GM06990 (cell line): ENCODE measurements at regions not wholly inside any gene's neighbourhood (a gene's known extent, or its start where the extent isn't known, plus 50 kb on each side); places are given as distances from the start of the nearest gene placed in this dataset.

Experiments used
- DNase-seq: peaks from one replicate; pipeline ENCODE4 v3.0.0-alpha.2; 2011; ENCODE audit not compliant: insufficient read length; ENCODE audit errors: extremely low read depth
- H3K27me3 ChIP-seq: replicated peaks from 2 replicates; pipeline ENCODE4 v1.6.0; 2011; ENCODE audit warnings: low read length; ENCODE audit not compliant: control insufficient read depth, insufficient read depth
- H3K36me3 ChIP-seq: 2 replicates; pipeline ENCODE4 v1.5.1; 2011; ENCODE audit warnings: low read length; ENCODE audit not compliant: control insufficient read depth, insufficient read depth
- H3K4me3 ChIP-seq: replicated peaks from 2 replicates; pipeline ENCODE4 v1.5.1; 2011; ENCODE audit warnings: low read depth, mild to moderate bottlenecking, control low read depth, low read length
- CTCF ChIP-seq: IDR thresholded peaks from 2 replicates; pipeline ENCODE4 v1.5.1; 2011; ENCODE audit warnings: low read length, control low read depth, mild to moderate bottlenecking, inconsistent platforms; ENCODE audit not compliant: insufficient read depth, poor library complexity, severe bottlenecking

- Histone ChIP-seq H3K27me3 (no peaks in the 10 kb centered on the region), H3K4me3 (no peak overlapping the region), H3K36me3 (no peaks in the 10 kb centered on the region)
- no peak for DNase-seq
- TF ChIP-seq CTCF = no peak
Measured at GRCh38 chr9:107707915-107708441, 218.4 kb upstream of the KLF4 start.

- no peaks in the 10 kb centered on the region for H3K36me3 ChIP-seq
- DNase-seq = no peak
- no peak overlapping the region for H3K4me3 ChIP-seq
- no peaks in the 10 kb centered on the region for H3K27me3 ChIP-seq
- TF ChIP-seq CTCF = no peak
Measured at GRCh38 chr9:107707428-107707837, 217.9 kb upstream of the KLF4 start.

DNA sequence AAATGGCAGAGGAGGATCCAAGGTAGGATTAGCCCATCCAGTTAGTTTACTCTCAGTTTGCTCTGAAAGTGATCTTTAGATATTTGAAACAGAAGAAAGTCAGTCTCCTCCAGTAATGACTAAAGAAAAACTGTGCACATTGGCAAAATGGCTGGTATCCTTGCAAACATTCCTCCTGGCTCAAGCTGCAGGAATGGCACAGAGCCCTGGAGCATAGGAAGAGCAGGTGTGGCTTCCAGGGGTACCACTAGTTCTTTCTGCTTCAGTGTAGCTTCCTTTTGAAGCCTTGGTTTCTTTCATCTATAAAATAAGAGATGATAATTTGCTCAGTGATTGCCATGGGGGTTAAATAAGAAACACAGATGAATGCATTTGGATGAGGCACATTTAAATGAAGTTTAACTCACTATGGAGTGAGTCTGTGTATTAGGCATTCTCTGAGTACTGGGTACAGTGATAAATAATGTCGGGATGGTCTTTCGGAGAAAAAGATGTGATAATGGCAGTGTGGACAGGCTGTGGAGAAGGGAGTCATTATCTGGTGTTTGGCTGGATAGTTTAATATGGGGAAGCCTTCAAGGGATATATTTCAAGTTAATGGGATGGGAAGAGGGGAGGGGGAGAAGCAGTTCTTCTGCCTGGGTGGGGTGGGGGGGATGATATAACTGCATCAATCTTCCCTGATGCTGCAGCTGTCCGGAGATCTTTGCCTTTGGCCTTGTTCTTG, 217.3 kb upstream of the KLF4 start:
- H3K4me3 ChIP-seq = no peak overlapping the region
- TF ChIP-seq CTCF = no peak
- no peak for DNase-seq
- no peaks in the 10 kb centered on the region for H3K27me3 ChIP-seq
- no peaks in the 10 kb centered on the region for H3K36me3 ChIP-seq

- H3K27me3 ChIP-seq = no peaks in the 10 kb centered on the region
- no peak for TF ChIP-seq CTCF
- no peak for DNase-seq
- H3K4me3 ChIP-seq = no peak overlapping the region
- no peaks in the 10 kb centered on the region for H3K36me3 ChIP-seq
Measured at GRCh38 chr9:107705521-107705920, 216.0 kb upstream of the KLF4 start.

DNA sequence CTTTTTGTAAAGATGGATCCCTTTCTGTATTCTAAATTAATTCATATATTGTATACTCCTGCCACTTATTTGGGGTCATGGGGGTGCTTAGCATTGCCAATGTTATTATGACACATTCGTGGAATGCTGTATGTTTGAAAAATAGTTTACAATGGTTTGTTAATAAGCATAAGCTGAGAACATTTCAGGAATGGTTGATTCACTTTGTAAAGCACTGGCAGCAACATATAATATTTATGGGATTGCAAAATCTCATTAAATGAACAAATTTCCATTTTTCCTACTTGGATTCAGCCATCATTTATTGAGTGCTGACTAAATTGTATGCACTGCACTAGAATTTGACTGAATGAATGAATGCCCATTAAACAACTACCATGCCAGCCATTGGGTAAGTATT, 215.2 kb upstream of the KLF4 start:
- Histone ChIP-seq H3K27me3 (no peaks in the 10 kb centered on the region), H3K4me3 (no peak overlapping the region), H3K36me3 (no peaks in the 10 kb centered on the region)
- no peak for TF ChIP-seq CTCF
- DNase-seq = no peak
